ENCODE measurements at regions not wholly inside any gene's neighbourhood (a gene's known extent, or its start where the extent isn't known, plus 50 kb on each side); places are given as distances from the start of the nearest gene placed in this dataset.

- TF ChIP-seq CTCF (IDR thresholded peaks at IDR 0.05; ENCODE audit: low read length) (no peak), EZH2 (optimal IDR thresholded peaks at IDR 0.05; ENCODE audit: low read depth, low read length) (no peak)
Measured at GRCh38 chr4:54819034-54819433, 161.3 kb downstream of the KIT start.

All from MM.1S (cell line).